ENCODE measurements at regions not wholly inside any gene's neighbourhood (a gene's known extent, or its start where the extent isn't known, plus 50 kb on each side); places are given as distances from the start of the nearest gene placed in this dataset.
"Not testable (repeated sequence)": the region's sequence is repeated elsewhere in the genome, so short reads cannot be mapped to it uniquely, and the experiment has no call there.

DNA sequence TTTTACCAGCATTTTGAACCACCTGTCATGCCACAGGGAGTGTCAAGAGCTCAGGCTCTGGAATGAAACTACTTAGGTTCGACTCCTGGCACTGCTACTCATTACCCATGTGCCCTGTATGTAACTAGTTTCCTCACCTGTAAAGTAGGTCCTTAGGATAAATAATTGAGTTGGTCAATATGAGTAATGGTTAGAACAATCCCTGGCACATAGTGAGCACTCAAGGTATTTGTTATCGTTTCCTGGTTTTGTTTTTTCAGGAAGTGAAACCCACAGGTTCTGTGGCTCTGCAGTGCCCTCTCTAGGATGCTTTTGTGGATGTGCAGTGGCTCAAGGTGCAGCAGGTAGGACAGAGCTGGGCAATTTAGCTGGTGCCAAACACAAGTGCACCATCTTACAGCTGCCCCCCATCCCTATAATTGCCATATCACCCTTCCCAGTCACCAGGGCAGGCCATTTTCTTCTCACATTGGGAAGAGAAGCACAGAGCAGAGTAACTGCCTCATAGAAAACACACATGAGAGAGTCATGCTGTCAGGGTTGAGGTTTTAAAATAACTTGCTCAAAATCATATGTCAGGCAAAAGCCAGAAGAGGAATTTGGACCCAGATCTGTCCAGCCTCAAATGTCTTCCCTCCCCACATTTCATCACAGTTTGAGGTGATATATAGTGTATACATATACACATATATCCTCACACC is 297.5 kb downstream of the RPAP3 start:
- no peak for DNase-seq

DNA sequence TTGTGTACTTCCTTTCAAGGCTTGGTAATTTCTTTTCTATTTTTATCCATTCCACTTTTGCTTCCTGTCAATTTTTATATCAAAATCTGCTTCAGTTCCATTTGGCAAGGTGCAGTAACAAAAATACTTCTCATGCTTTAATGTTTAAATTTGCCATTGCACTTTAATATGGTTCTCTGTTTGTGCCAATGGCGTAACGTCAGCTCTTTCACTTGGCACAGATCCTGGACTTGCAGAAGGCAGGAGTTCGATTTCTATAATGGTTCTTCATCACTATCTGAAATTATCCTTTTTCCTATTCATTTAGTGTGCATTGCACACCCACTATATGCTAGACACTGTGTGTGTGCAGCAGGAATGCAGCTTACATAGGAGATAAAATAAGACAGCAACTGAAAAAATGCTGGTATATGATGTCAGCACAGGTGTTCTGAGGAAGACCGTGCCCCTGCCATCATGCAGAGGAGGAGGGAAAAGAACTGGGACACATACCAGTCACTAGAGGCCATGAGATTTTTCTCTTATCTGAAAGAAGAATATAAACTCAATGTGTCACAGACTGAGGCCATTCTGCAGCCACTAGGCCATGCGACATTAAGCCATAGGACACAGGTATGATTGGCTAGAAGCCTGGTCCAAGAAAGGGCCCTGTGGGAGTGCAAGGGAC is 298.2 kb downstream of the RPAP3 start:
- DNase-seq, result no peak

DNA sequence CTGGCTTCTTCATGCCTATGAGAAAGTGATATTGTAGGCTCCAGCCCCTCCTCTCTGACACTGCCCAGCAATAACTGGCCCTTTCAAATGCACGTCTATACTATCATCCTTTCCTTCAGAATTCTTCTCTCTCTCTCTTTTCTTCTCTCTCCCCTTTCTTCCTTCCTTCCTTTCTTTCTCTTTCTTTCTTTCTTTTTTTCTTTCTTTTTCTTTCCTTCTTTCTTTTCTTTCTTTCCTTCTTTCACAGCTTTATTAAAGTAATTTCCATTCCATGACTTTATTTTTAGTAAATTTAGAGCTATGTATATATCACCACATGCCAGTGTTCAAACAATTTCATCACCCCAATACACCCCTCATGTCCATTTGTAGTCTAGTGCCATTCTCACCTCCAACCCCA is 302.1 kb downstream of the RPAP3 start:
- DNase-seq, result no peak

DNA sequence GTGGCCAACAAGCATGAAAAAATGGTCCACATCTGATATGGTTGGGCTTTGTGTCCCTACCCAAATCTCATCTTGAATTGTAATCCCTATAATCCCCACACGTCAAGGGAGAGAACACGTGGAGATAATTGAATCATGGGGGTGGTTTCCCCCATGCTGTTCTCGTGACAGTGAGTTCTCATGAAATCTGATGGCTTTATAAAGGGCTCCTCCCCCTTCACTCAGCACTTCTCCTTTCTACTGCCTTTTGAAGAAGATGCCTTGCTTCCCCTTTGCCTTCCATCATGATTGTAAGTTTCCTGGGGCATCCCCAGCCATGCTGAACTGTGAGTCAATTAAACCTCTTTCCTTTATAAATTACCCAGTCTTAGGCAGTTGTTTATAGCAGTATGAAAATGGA is 304.6 kb downstream of the RPAP3 start:
- DNase-seq, result not testable (repeated sequence)

DNA sequence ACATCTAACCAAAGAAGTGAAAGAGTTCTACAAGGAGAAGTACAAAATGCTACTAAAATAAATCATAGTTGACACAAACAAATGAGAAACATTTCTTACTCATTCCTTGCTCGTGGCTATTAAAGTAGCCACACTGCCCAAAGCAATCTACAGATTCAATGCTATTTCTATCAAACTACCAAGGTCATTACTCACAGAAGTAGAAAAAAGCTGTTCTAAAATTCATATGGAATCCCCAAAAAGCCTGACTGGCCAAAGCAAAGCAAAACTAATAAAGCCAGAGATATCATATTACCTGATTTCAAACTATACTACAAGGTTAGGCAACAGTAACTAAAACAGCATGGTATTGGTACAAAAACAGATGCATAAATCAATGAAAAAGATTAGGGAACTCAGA is 305.6 kb downstream of the RPAP3 start:
- no peak for DNase-seq

DNA sequence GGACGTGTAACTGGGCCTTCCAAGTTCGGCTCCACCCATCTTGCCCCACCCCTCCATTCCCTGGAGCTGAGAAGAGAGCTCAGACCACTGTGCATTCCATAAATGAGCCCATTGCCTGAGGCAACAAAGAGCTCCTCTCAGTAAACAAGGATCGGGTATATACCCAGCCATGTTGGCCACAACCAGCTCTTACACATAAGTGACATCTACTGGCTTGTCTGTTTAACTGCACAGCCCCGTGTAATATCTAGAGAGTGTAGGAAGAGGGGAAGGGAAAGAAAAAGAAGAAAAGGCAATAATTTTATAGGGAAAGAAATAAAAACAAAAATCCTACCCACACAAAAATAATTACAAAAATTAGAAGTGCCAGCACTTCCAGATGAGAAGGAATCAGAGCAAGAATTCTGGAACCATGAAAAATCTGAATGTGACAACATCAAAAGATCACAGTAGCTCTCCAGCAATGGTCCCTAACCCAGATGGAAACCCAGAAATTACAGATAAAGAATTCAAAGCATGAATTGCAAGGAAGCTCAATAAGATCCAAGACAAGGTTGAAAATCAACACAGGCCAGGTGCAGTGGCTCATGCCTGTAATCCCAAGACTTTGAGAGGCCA is 308.1 kb downstream of the RPAP3 start:
- DNase-seq, result no peak

DNA sequence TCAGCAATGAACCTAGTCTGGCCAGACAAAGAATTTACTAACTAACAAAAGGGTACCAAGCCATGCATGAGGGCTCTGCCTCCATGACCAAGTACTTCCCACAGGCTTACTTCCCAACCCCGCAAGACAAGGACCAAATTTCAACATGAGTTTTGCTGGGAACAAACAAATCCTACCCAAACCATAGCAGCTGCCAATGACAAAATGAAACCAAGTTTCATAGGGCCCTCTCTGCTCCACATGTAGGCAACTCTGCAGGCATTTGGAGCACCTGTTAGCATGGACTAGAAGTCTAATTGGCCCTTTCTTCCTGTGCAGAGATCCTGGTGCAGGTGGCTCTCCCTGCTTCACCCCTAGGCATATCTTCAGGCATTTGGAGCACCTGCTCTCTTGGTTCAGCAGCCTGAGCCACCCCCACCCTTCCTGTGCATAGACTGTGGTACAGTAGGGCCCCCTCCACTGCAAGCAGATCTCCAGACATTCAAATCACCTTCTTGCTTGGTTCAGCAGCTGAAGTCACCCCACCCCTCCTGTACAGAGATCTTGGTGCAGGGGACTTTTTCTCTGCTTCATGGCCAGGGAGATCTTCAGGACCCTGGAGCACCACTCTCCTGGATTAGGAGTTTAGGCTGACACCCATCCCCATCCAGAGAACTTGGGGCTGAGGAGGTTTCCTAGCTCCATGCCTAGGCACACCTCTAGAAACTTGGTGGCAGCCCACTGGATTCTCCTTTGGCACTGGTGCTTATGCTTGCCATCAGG is 308.7 kb downstream of the RPAP3 start:
- DNase-seq, result no peak

DNA sequence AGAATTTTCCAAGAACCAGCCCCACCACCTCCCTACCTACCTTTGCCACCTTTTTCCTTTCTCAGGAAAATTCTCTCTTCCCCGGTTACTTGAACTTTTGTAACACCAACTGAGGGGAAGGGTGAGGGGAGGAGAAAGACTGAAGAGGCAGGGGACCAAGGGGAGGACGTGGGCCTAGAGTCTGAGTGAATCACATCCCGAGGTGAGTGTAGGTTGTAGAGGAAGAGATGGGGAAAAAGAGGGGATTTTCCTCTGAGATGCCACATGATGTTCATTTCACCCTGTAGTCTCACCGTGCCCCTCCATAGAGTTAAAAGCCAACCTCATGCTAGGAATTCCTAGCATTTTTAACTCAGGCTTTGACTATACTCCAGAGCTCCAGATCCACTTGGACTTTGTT is 311.8 kb downstream of the RPAP3 start:
- no peak for DNase-seq

DNA sequence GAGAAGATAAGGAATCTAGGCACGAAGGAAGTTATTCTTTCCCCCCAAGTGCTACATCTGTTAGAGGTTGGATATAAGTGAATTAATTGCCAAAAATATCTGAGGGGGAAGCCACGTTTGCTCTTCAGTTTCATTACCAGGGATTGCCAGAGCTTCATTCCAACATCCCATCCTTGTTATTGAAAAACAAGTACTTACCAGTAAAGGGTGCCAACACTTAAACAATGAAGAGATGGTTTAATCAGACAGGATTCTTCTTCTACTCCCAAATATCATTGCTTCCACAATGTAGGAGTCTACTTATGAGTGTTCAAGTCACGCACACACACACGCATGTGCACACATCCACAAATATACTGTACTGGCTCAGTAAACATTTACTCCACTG is 312.4 kb downstream of the RPAP3 start:
- DNase-seq, result no peak

DNA sequence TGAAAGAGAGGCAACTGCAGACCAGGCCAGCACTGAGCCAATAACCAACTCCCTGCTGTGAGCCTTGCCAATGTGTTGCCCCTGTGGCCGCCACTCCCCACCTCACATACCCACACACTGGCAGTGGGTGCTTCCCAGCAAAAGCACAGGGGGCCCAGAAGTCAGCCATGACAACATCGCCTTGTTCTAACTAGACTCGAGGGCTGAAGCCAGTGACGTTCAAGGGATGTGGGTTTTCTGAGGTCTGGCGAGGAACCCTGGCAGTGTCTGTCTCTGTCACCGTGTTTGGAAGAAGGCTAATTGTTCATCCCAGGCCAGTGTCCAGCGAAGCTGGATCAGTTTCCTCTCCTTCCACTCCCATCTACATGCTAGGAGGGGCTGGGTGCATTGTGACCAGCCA is 311.8 kb upstream of the AMIGO2 start:
- peak in 3 of 4 experiments; percentile 19 to 35 (median 20) for DNase-seq

DNA sequence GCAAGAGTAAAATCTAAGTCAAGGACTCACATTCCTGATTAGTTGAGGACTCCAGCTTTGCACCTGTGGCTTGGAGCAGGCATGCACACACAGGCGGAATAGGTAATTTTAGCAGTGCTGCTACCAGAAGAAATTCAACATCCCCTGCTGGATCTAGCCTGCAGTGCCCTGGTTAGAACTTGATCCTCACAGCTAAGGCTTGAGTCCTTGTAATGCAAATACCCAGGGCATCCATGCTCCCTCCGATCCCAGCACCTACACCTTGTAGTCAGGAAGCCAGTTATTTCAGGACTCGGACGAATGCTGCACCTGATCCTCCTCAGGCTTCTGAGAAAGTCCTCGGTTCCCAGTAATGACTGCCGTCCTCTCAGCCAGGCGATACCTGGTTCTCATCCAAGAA is 309.0 kb upstream of the AMIGO2 start:
- no peak for DNase-seq

DNA sequence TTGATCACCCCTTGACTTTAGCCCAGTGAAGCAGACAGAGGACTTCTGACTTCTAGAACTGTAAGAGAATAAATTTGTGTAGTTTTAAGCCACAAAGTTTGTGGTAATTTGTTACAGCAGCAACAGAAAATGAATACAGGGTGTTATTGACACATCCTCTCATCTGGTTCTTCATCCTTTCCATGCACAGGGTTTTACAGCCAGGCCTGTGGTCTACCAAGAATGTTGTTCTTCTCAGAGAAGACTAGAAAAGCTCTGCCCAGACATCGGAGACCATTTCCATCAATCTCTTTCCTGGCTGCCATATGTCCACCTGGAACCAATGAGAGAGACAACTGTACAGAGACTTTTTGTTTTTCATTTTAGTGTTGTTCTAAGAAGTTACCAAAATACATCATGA is 308.2 kb upstream of the AMIGO2 start:
- DNase-seq, result no peak

DNA sequence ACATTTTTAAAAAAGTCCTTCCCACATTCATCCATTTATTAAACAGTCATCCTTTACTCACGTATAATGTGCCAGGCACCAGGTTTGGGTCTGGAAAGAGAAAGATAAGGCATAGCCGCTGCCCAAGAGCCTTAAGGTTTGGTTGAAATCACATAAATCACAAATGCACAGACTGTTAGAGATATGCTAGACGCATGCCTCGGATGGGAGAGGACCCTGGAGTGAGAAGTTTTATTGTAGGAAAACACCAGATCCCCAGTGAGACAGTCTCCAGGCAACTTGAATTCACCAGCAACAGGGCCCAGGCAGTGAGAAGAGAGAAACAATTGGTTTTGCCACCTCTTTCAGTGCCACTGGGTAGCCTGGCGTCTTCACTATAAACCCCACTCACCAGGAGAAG is 305.9 kb upstream of the AMIGO2 start:
- DNase-seq, result no peak

DNA sequence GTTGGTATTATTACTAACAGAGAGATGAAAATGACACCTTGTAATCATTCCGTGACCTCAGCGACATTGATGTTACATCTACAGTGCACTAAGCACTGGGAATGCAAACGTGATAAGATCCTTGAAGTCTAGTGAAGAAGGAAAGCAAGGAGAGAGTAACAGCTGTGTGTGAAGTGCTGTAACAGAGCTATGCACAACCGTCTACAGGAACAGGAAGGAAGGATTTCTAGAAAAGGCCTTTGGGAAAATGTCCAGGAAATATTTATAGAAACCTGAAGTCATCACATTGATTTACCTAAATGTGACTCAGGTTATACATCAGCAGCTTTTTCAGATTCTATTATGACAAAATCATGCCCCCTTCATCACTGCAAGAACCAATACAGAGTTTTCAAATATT is 304.2 kb upstream of the AMIGO2 start:
- no peak for DNase-seq

DNA sequence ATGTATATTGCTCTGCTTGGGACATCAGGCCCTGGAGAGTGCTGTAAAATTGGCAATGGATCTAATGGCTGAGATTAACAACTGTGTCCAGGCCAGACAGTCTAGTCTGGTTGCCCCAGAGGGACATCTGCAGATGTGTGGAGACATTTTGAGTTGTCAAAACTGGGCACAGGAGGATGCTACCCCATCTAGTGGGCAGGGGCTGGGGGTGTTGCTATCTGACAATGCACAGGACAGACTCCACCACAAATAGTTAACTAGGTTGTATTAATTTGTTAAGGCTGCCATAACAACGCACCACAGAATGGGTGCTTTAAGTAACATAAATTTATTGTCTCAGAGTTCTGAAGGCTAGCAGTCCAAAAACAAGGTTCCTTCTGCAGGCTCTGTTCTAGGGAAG is 302.5 kb upstream of the AMIGO2 start:
- no peak for DNase-seq

DNA sequence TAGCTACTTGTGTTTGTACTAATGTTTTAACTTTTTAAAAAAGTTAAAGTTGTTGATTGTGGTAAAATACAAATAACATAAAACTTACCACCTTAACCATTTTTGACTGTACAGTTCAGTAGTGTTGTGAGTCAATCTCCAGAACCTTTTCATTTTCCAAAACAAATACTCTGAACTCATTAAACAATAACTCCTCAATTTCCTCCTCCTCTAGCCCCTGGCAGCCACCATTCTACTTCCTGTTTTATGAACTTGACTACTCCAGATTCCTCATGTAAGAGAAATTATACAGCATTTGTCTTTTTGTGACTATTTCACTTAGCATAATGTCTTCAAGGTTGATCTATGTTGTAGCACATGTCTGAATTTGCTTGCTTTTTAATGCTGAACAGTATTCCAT is 299.1 kb upstream of the AMIGO2 start:
- DNase-seq, result no peak

DNA sequence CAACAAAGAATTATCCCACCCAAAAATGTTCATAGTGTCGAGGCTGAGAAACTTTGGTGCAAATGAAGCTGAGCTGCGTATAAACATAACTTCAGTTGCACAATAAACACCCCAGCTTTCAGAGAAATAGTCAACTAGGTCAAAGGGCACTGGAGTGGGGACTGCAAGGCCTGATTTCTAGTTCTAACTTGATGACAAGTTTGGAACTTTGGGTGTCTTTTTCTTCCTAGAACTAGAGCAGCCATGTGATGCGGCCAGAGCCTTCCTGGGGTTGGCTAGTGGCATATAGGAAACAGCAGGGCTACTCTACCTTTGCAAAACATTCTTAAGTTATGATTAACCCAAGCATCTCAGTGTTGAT is 298.4 kb upstream of the AMIGO2 start:
- DNase-seq, result no peak

DNA sequence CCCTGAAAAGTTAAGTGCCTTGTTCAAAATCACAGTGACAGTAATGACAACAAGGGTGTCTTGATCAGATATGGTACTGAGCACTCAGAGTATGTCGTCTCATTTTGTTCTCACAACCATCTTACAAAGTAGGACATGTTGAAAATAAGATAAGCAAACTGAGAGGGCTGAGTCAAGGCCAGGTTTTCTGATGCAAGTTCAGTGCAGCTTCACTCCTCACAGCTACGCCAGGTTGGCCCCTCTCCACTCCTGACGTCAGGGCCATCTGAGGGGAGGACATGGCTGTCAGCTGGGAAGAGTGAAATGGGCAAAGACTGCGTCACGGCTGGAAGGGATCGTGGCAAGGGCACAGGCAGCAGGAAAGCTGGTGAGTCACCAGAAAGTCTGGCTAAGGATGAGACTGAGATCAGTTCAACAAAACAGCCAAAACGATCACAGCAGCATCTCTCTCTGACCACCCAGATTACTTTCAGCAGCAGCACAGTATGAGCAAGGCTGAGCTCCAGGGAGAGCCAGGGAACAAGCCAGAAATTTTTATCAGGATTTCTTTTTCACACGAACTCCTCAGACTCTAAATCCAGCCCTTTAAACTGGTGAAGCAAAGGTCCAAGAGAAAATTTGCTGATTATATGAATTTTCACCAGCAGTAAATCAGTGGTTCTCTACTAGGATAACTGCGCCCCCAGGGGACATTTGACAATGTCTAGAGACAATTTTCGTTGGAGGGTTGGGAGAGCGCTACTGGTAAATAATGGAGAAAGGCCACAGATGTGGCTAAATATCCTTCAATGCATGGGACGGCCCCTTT is 297.9 kb upstream of the AMIGO2 start:
- no peak for DNase-seq

DNA sequence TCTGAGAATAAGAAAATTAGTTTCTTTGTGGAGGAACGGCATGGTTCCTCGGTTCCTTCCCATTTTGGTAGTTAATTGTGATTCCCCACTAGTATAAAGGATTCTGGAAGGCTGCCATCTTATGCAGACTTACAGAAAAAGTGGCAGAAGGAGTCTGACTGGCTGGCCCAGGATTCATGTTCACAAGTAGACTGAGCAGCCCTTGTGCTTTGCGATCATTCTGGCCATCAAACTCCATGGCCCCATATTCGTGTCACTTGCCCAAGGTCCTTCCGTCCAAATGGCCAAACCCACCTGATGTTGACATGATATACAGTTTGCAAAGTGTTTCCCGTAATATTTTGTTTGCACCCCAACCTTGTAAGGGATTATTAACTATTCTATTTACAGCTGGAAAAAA is 297.2 kb upstream of the AMIGO2 start:
- DNase-seq, result no peak

DNA sequence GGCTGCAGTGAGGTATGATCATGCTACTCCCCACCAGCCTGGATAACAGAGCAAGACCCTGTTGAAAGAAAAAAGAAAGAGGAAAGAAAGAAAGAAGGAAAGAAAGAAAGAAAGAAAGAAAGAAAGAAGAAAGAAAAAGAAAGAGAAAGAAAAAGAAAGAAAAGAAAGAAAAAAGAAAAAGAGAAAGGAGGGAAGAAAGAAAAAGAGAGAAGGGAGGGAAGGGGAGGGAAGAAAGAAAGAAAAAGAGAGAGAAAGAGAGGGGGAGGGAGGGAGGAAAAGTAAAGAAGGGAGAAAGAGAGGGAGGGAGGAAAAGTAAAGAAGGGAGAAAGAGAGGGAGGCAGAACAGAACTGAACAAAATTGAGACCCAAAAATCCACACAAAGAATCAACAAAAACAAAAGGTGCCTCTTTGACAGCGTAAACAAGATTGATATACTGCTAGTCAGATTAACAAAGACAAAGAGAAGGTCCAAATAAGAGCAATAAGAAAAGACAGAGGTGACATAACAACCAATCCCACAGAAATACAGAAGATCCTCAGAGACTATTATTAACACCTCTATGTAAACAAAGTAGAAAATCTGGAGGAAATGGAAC is 293.9 kb upstream of the AMIGO2 start:
- DNase-seq, result no peak

DNA sequence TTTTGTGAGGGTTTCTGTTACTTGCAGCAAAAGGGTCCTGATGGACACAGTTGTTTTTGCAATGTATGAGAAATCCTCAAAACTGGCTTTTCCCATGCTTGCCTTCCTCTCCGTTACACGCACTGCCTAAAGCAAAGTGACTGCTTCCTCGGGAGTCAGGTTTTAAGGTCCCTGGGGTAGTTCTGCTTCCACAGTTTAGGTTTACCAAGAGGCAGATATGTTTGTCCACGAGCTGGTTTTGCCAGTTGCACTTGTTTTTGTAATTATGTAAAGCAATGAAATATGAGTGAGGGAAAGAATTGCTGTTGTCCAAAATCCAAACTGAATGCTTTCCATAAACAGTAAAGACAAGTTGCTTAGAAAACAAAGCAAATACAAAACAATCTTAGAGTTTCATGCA is 290.7 kb upstream of the AMIGO2 start:
- no peak for DNase-seq

DNA sequence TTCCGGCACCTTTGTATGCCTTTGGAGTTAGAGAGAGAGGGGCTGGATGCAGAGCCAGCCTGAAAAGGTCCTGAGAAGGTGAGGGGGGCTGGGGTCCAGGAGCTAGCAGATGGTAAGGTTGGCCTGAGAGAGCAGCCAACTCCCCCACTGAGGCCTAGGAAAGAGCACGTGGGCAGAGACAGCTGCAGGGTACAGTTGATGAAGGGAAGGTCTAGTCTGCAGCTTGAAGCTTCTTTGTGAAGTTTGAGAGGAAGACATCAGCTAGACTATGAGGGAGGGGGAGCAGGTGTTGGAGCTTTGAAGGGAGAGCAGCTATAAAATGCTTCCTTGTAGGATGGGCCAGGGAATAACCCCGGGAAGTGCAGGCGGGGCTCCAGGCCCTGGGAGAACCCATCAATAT is 289.3 kb upstream of the AMIGO2 start:
- no peak for DNase-seq

All from activated CD4-positive, CD25-positive, alpha-beta regulatory T cell (primary cell).